GM18498 (cell line): ENCODE measurements at regions not wholly inside any gene's neighbourhood (a gene's known extent, or its start where the extent isn't known, plus 50 kb on each side); places are given as distances from the start of the nearest gene placed in this dataset.

Experiments used
- ATAC-seq: cut with Tn5 transposase; IDR thresholded peaks from one replicate; pipeline ENCODE4 v1.9.1; 2021; ENCODE audit warnings: mild to moderate bottlenecking, moderate library complexity; ENCODE audit not compliant: unreplicated experiment

GRCh38 chr6:41404182-41404845 lies 68.9 kb downstream of the NCR2 start:
- no peak for ATAC-seq

GRCh38 chr6:41405941-41406727 lies 70.7 kb downstream of the NCR2 start:
- no peak for ATAC-seq

DNA sequence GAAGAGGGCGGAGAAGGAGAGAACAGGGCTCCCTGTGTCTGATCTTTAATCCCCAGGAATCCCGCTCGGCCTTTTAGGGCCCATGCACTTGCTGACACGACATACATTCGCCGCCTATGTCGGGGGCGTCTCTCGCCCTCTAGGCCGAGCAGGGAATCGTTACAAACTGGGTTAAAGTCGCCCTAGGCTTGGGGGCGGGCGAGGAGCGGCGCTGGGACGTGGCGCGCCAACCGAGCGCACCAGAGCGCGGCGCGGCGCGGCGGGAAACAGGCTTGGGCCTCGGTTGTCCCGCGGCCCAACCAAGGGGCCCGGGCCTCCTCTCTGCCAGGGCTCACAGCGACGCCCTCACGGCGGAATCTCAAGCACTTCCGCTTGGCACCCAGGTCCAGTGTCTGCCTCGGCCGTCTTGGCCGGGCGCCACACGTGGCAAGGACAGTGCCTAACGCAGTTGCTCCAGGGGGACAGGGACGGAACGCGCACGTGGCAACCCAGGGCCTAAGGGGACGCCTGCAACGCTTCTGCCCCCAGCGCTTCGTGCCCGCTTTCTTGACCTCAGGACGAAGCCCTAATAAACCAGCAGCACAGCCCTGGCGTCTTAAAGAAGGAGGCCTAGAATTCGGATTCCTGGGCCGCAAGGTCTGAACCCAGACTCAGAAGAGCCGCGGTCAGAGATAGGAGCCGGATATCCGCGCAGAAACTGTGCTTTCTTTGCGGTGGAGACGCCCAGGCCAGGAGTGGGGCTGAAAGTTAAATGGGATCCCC lies 71.5 kb downstream of the NCR2 start:
- no peak for ATAC-seq

DNA sequence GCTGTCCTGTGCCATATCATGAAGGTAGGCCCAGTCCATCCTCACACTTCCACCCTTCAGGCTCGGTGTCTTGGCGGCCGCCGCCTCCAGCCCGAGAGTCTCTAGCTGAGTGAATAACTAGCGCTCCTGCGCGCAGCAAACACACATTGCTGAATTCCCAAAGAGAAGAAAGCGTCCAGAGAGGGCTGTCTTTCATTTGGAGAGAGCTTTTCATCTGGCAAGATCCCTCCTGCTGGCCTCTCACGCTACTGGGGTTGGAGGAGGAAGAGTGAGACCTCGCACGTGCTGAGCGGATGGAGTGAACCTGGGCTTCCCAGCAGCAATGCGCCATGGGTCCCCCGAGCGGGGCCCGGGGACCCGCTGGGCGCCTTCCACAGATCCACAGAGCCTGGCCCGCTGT lies 73.2 kb downstream of the NCR2 start:
- ATAC-seq = no peak

- ATAC-seq = no peak
Observed at GRCh38 chr6:41408982-41409381, 73.6 kb downstream of the NCR2 start.

GRCh38 chr6:41409489-41409888 lies 74.1 kb downstream of the NCR2 start:
- ATAC-seq = no peak

- no peak for ATAC-seq
Observed at GRCh38 chr6:41411961-41412360, 76.6 kb downstream of the NCR2 start.

DNA sequence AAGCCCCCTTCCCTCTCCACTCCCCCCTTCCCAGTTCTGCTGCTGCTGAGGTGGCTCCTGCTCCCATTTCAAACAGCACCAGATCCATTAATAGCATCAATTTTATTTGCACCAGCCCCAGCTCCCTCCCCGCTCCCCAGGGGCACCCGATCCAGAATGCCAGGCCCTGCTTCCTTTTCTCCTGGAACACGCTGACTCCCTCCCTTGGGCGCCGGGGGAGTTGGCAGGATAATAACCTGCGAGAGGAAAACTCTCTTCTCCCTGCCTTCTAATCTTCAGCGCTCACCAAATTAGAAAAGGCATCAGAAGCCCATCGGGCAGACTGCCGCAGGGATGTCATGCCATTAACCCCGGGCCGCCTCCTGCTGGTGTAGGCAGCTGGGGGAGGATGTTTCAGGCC lies 77.8 kb downstream of the NCR2 start:
- ATAC-seq = no peak

- no peak for ATAC-seq
Observed at GRCh38 chr6:41416501-41416837, 81.1 kb downstream of the NCR2 start.

GRCh38 chr6:41418741-41419140 lies 83.3 kb downstream of the NCR2 start:
- no peak for ATAC-seq

DNA sequence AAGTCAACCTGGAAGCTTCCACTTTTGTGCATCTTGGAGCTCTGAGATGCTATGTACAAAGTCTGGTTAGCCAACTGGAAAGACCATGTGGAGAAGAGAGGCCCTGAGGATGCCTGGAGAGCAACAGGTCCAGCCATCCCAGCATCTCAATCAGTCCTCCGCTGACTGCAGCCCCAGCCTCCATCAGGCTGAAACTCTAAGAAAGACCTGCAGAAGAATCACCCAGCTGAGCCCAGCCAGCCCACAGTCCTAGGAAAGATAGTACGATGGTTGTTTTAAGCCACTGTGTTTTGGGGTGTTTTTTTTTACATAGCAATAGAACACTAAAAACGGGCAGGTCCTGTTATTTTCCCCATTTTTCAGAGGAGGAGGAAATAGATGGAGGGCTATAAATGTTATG lies 84.0 kb downstream of the NCR2 start:
- no peak for ATAC-seq

DNA sequence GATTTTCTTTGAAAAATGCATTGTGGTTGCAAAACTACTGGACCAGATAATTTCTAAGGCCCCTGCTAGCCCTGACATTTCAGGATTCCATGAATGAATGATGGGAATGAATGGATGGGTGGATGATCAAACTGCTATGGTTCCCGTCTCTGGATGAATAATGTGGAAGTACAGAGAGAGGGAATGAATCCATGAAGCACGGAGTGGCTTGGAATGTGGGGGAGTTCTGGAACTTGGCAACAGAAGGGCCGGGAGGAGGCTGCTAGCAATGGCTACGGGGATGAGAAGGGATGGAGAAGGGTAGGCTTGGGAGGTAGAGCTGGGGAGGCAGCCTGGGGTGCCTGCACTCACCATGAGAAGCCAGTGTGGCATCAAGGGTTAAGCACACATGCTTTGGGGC lies 84.8 kb downstream of the NCR2 start:
- no peak for ATAC-seq

- ATAC-seq = no peak
Observed at GRCh38 chr6:41422161-41422560, 86.8 kb downstream of the NCR2 start.

DNA sequence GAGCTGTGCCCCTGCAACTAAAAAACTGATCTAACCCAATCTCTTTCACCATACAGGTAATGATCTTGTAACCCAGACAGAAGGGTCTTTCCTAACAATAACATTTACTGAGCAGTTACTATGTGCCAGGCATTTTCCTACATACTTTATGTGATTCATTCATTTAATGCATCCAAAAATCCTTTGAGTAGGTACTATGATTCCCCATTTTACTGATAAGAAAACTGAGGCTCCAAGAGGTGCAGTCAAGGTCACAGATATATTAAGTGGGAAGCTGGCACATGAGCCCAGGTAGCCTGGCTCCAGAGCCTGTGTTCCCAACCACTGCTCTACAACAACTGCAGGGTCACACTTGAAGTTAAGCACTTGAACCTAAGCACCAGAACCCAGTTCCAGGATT lies 87.6 kb downstream of the NCR2 start:
- no peak for ATAC-seq

GRCh38 chr6:41424370-41425058 lies 89.1 kb downstream of the NCR2 start:
- no peak for ATAC-seq

DNA sequence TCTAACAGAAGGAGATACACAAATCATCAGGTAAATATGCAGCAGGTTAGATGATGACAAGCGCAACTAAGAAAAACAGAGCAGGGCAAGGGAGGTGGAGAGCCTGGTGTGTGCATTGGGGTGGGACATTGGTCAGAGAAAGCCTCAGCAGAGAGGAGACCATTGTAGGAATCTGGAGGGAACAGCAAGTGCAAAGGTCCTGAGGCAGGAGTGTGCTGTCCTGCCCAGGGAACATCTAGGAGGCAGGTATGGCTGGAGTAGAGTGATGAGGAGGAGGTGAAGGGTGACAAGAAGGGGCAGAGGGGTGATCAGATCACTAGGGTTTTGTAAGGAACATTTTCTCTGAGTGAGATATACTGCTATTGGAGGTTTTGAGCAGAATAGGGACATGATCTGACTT lies 90.1 kb downstream of the NCR2 start:
- ATAC-seq = no peak

GRCh38 chr6:41426438-41426851 lies 91.0 kb downstream of the NCR2 start:
- no peak for ATAC-seq

GRCh38 chr6:41426888-41427641 lies 91.7 kb downstream of the NCR2 start:
- ATAC-seq = no peak

DNA sequence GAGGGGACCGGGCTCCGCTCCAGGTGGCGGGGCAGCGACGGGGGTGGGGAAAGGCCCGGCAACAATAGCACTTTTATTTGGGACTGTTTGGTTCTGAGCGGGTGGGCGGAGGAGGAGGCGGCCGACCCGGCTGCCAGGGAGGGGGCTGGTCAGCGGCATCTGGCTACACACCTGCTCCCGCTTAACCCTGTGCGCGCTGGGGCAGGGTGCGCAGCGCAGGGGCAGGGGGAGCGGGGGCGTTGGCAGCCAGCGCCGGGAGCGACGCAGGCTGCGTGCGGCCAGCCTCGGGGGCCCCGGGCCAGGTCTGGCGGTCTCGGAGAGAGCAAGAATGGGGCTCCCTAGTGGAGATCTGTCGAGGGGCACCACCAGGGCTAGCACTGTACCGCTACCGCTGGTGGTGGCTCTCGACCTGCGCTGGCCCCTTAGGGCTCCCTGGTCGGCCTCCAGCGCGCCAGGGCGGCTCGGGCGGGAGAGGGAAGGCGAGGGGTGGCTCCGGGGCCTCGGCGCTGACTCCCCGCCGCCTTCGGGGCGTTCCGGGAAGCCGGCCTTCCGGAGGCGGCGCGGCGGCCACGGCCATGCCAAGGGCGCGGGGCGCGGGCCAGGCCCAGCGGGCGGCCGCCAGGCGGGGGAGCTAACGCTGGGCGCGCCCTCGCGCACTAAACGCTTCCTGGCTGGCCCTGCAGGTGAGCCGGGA lies 92.4 kb downstream of the NCR2 start:
- no peak for ATAC-seq

DNA sequence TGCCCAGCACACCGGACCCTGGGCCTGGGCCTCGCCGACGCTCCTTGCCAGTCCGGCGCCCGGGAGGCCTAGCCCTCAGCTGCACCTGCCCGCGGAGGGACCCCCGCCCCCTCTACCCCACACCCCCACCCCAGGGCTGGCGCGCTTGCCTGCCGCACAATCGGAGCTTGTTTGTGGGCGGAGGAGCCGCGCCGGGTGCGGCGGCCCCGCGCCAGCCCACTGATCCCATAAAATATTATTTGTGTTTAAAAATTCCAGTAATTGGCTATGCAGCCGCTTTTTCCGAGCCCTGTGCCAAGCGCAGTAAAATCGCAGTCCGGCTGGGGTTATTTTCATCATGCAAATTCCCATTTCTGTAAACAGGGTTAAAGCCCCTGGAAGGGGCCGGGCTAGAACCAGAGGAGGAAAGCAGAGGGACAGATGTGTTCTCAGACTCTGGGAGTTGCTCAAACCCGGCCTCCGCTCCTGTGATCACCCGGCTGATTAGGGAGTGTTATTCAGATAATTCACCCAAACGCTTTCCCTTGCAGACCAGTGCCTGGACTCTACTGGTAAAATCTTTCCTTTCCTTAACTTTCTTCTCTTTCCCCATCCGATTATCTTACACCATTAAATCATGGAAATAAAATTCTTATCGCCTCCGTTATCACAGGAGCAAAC lies 93.1 kb downstream of the NCR2 start:
- no peak for ATAC-seq
